NCI-H1436 treated with DMSO at 0.1 percent for 48 hours (cell line): ENCODE measurements at regions not wholly inside any gene's neighbourhood (a gene's known extent, or its start where the extent isn't known, plus 50 kb on each side); places are given as distances from the start of the nearest gene placed in this dataset.

ENCODE experiments used
- DNase-seq: peaks from one replicate; lab custom pipeline; 2025; lab: John Stamatoyannopoulos, UW

- DNase-seq = no peak
These were observed 76.7 kb upstream of the SLC38A2 start for GRCh38 chr12:46449316-46449715.

DNA sequence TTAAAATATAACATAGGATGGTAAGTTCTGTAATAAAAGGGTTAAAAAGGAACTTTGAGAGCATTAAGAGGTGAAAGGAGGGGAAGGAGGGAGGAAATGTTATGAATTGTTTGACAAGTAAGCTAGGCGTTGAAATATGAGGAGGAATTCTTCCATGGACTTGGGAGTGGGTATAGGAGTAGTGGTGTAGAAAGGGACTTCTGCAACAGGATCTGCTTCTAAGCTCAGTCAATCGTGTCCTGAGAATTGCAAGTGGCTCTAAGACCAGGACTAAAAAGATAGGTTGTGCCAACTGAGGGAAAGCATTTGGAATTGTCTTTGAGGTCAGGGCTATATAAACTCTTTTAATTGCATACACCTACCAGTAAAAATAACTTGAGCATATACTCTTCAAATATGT, 74.1 kb upstream of the SLC38A2 start:
- no peak for DNase-seq

DNA sequence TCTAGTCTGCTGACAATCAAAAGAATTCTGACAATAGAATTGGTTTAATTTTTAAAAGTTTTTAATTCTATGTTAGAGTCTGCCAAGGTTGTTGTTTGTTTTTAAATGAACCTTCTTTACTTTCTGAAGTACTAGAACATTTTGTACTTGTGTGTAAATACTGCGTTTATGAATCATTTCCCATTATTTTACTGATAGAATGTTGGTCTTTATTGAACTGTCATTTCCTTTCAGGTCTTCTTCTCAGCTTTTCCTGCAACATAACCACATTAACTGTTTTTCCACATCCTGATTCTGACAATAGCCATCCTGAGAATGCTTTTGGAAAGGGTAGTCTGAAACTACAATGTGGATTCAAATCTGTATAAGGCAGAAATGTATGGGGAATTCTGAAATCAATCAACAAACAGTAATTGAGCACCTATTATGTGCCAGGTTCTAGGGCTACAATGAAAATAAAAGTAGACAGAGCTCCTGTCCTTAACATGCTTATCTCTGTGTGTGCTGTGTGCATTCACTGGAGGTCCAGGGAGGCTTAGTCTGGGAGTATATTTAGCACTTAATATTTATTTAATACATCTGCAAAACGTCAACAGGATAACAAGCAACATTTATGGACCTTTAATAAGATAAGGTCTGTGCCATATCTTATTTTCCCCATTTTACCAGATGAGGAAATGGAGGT, 73.1 kb upstream of the SLC38A2 start:
- no peak for DNase-seq

DNA sequence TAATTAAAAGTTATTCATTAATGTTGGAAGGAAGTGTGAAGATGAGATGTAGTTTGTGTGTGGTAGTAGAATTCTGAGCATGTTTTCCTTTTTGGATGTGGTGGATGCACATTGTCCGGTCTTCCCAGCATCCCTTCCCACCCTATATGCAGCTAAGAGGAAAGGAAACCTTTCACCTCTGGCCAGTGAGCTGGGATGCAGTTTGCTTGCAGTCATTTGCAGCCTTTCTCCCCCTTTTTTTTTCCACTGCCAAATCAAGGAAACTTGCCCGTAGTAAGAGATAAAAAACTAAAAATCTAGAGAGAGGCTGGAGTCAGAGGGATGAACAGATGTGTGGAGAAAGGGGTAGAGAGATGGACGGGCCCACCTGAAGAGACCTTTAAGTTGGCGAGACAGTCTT, 72.5 kb upstream of the SLC38A2 start:
- DNase-seq = no peak

DNA sequence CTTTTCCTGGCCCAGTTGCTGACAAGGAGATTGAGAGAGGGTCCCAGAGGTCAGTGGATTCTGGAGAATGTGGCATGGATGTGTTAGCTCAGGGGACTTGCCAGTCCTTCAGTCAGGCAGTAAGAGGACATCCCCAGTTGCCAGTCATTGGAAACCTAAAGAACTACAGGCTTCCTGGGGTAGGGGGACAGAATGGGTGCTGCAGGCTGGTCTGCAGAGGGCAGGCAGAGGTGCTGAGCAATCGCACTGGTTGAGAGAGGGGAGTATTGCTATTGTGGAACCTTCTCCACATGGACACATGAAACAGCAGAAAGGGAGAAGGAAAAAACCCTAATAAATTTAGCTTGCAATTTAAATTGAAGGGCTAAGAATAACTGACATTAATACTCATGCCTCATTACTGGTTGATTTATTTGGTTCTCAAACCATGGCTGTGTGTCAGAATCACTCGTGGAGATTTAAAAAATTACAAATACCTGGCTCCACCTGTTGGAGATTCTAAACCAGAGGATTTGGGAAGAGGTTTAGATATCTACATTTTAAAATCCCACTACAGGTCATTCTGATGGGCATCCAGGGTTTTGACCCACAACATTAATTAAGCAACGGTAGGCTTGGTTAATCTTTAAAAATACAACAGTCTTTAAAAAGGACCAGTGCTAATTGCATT, 71.2 kb upstream of the SLC38A2 start:
- DNase-seq = no peak

DNA sequence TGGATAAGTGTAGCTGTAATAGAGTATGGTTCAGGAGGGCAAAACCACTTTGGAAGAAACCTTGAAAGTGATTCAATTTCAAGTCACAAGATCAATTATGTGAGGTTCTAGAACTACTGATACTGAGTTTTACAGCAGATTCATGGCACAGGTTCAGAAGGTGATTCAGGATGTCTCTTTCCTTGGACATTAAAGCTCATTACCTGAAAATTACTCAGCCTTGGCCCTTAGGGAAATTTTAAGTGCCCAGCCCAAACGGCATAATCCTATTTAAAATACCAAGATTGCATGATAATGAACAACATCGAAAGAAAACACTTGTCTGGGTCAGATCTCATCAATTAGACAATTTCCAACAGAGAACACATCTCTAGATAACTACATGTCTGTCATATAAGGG, 70.2 kb upstream of the SLC38A2 start:
- no peak for DNase-seq

DNA sequence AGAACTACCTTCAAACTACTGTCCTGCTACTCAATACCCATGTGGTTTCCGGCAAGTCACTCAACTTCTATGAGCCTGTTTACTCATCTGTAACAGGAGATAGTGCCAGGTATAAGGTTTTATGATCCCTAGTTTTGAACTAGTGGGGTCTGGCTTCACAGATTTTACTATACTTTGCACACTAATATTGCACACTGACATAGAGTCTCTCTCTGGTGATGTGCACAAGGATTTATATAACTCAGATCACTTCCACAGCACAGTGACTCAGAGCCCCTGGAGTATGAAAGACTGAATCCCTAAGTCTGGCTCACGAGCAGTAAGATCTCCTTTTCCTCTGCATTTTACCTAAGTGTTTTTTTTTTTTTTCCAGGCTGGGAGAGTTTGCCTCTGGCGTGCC, 69.7 kb upstream of the SLC38A2 start:
- no peak for DNase-seq

DNA sequence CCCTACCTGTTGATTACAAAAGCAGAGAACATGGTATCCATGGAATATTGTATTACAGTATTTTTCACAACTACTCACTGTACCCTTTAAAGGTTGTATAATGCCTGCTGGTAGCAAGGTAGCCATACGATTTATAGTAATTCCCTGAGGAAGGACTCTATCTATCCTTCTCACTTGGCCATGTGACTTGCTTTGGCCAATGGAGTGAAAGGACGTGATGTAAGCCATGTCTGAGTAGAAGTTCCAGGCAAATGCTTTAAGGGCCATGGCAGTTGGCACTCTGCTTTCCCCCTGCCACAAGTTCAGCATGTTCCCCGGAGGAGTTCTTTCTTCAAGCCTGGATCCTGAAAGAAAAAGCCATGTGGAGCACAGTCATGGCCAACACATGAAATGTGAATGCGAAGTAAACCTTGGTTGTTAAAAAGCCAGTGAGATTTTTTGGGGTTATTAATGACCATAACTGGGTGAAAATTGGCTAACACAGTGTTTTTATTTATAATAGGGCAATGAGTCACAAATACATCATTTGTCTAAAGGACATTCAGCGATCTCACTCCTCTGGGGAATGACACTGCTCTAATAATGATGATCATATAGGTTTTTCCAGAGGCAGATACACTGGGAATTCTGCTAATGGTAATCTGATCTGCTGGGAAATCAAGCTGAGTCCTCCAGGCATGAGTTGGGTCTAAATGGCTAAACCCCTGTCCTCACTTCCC, 67.4 kb upstream of the SLC38A2 start:
- DNase-seq = no peak

GRCh38 chr12:46438719-46439319, 66.2 kb upstream of the SLC38A2 start:
- DNase-seq = no peak

DNA sequence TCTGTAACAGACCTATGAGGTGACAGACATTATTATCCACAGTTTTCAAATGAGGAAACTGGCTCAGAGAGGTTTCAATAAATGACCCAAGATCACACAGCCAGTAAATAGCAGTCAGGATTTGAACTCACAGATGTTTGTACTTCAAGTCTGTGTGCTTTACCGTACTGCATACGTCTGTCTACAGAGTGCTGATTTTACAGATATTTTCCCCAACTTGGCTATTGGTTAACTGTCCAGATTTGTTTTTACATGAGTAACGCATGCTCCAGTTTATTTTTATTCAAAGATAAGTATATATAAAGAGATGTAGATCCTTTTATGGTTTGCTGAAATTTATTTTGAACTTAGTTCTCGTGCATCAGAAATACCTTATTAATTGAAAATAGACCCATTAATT, 65.7 kb upstream of the SLC38A2 start:
- DNase-seq = no peak

GRCh38 chr12:46437469-46437868, 64.9 kb upstream of the SLC38A2 start:
- no peak for DNase-seq

DNA sequence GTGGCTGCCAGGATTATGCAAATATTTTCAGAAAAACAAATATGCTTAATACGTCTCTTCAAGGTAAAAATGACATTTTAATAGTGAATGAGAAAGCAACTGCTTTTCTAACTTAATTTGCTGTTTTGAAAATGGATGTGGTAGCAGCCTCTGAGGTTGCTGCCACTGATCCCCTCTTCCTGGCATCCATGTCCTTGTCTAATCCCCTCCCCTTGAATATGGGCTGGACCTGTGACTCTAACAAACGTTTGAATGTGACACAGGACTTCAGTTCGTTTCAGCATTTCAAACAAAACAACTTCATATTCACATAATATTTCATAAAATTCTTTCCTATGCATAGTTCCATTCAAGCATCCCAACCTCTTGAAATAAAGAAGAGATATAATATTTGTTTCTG, 64.2 kb upstream of the SLC38A2 start:
- DNase-seq = no peak

GRCh38 chr12:46435625-46436024, 63.1 kb upstream of the SLC38A2 start:
- no peak for DNase-seq

DNA sequence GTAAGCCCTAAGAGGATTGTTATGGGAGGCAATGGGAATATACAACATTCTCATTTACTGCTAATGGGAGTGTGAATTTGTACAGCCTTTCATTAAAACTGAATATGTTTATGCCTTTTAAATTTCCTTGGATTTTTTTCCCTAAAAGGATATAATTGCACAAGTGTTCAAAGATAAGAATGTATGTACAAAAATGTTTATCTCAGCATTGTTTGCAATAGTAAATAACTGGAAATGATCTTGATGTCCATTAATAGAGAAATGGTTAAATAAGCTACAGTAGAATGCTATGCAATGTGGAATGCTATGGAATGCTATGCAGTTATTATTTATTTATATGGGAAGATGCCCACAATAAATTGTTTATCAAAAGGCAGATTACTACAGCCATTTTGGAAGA, 62.5 kb upstream of the SLC38A2 start:
- no peak for DNase-seq

GRCh38 chr12:46433829-46434228, 61.3 kb upstream of the SLC38A2 start:
- no peak for DNase-seq

DNA sequence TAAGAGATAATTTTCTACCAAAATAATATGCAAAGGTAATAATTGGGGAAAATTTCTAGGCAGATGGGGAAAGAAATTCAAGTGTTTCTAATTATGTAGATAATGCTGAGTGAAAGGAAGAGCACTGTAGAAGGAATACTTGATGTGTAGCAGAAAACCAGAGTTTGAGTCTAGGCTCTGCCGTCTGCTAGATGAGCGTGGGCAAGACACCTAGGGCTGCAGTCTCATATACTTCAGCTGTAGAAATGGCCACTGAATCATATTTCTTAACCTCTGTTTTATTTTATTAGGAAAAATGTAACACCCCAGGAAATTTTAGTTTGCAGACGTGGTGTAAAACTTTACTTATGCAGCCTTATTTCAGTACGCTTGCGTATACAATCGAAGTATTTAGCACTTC, 59.8 kb upstream of the SLC38A2 start:
- no peak for DNase-seq

DNA sequence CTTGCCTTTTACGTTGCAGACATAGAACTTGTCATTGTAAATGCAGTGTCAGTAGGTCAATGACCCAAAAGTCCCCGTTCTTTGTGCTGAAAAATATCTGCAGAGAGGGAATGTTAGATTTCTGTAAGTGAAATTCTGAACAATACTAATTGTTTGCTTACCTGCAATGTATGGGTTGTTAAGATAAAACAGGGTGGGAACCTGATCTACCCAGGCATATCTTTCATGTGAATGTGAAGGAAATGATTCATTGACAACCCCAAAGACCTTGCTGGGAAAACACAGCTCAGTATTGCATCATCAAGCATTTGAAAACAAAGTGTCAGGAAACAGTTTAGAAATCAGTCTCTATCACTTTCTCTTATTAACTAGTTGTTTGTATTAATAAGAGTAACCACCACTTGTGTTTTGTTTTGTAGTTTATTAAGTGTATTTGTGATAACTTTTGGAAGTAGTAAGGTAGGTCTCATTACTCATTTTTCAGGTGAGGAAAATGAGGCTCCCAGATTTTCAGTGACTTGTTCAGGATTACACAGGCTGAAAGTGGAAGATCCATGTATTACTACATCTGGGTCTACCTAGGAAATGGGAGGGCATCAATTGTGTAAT, 57.9 kb upstream of the SLC38A2 start:
- DNase-seq = no peak
